GM23338 (cell line): ENCODE measurements at regions not wholly inside any gene's neighbourhood (a gene's known extent, or its start where the extent isn't known, plus 50 kb on each side); places are given as distances from the start of the nearest gene placed in this dataset.

ENCODE experiments used
- ATAC-seq: fragments of 200-7000 bp; cut with Tn5 transposase; 3 replicates; pipeline ENCODE4 v1.9.1; 2020
- DNase-seq: peaks from one replicate; pipeline ENCODE4 v3.0.0-alpha.2; 2015; ENCODE audit warnings: low spot score
- H2AFZ ChIP-seq: fragments of 200-600 bp; sonication (generic); 2 replicates; pipeline ENCODE4 v1.8.0; 2016; ENCODE audit warnings: antibody characterized with exemption, mild to moderate bottlenecking, moderate library complexity
- H3F3A ChIP-seq: fragments of 200-600 bp; sonication (generic); replicated peaks from 2 replicates; pipeline ENCODE4 v1.8.0; 2017; ENCODE audit warnings: antibody characterized with exemption, mixed run types, low read depth
- H3K27ac ChIP-seq: fragments of 200-600 bp; sonication (generic); 2 replicates; pipeline ENCODE4 v1.6.1; 2016; ENCODE audit warnings: low read depth
- H3K27me3 ChIP-seq: fragments of 200-600 bp; sonication (generic); 2 replicates; pipeline ENCODE4 v1.8.0; 2016; ENCODE audit warnings: mild to moderate bottlenecking, mixed run types, moderate library complexity; ENCODE audit not compliant: insufficient read depth
- H3K36me3 ChIP-seq: fragments of 200-600 bp; sonication (generic); 2 replicates; pipeline ENCODE4 v1.8.0; 2016; ENCODE audit warnings: mild to moderate bottlenecking; ENCODE audit not compliant: insufficient read depth
- H3K4me1 ChIP-seq: fragments of 200-600 bp; sonication (generic); 2 replicates; pipeline ENCODE4 v1.8.0; 2016; ENCODE audit warnings: mild to moderate bottlenecking, moderate library complexity; ENCODE audit not compliant: insufficient read depth
- H3K4me2 ChIP-seq: fragments of 200-600 bp; sonication (generic); 2 replicates; pipeline ENCODE4 v1.7.1; 2017; ENCODE audit warnings: mixed run types
- H3K4me3 ChIP-seq: fragments of 200-600 bp; sonication (generic); 2 replicates; pipeline ENCODE4 v1.6.1; 2016; ENCODE audit warnings: mixed run types
- H3K79me2 ChIP-seq: fragments of 200-600 bp; sonication (generic); replicated peaks from 2 replicates; pipeline ENCODE4 v1.8.0; 2017; ENCODE audit warnings: mild to moderate bottlenecking; ENCODE audit not compliant: insufficient read depth
- H3K9me2 ChIP-seq: fragments of 200-600 bp; sonication (generic); 2 replicates; pipeline ENCODE4 v1.8.0; 2017; ENCODE audit not compliant: insufficient read depth
- H4K20me1 ChIP-seq: fragments of 200-600 bp; sonication (generic); replicated peaks from 2 replicates; pipeline ENCODE4 v1.8.0; 2017; ENCODE audit warnings: mild to moderate bottlenecking; ENCODE audit not compliant: insufficient read depth
- H3K27ac Mint-ChIP-seq: 2 replicates; pipeline ENCODE4 v1.8.0; 2020; ENCODE audit warnings: inconsistent platforms, mild to moderate bottlenecking, moderate library complexity, mixed read lengths
- H3K27me3 Mint-ChIP-seq: 3 replicates; pipeline ENCODE4 v1.8.0; 2022; ENCODE audit warnings: low read depth, mild to moderate bottlenecking, moderate library complexity, mixed read lengths, inconsistent platforms; ENCODE audit not compliant: insufficient read depth, poor library complexity
- H3K36me3 Mint-ChIP-seq: 3 replicates; pipeline ENCODE4 v1.8.0; 2021; ENCODE audit warnings: low read depth, mild to moderate bottlenecking, inconsistent platforms, moderate library complexity, mixed read lengths
- H3K4me1 Mint-ChIP-seq: 3 replicates; pipeline ENCODE4 v1.8.0; 2020; ENCODE audit warnings: mild to moderate bottlenecking, inconsistent platforms, mixed read lengths
- H3K4me3 Mint-ChIP-seq: 3 replicates; pipeline ENCODE4 v1.8.0; 2021; ENCODE audit warnings: moderate library complexity, mild to moderate bottlenecking, inconsistent platforms, mixed read lengths
- H3K9me3 Mint-ChIP-seq: 3 replicates; pipeline ENCODE4 v1.8.0; 2020; ENCODE audit warnings: moderate library complexity, mild to moderate bottlenecking, inconsistent platforms, mixed read lengths
- CREB1 ChIP-seq: fragments of 250-450 bp; sonication (Bioruptor Pico); IDR thresholded peaks from 2 replicates; pipeline ENCODE4 v1.5.0; 2020; ENCODE audit warnings: low read depth, mild to moderate bottlenecking, moderate library complexity
- CTCF ChIP-seq, 2 experiments: fragments of 200-600 bp in 1 of 2; sonication (generic) in 1 of 2; conservative IDR thresholded peaks; 2 replicates each; pipeline versions ENCODE4 v1.5.1 to v1.6.1; 2016 to 2017; ENCODE audit warnings: antibody characterized with exemption in 2 of 2, low read depth in 2 of 2, mild to moderate bottlenecking in 2 of 2, moderate library complexity in 1 of 2
- EZH2phosphoT487 ChIP-seq: fragments of 200-600 bp; sonication (generic); IDR thresholded peaks from one replicate; pipeline ENCODE4 v1.8.1; 2018; ENCODE audit warnings: antibody characterized with exemption; ENCODE audit not compliant: unreplicated experiment
- JUNB ChIP-seq: IDR thresholded peaks from one replicate; pipeline ENCODE4 v1.6.1; 2016; ENCODE audit warnings: antibody characterized with exemption; ENCODE audit not compliant: unreplicated experiment
- NANOG ChIP-seq: IDR thresholded peaks from 2 replicates; pipeline ENCODE4 v1.6.1; 2016; ENCODE audit warnings: antibody characterized with exemption, borderline replicate concordance
- POLR2AphosphoS5 ChIP-seq: IDR thresholded peaks from 2 replicates; pipeline ENCODE4 v1.6.1; 2016; ENCODE audit warnings: antibody characterized with exemption, low read depth
- REST ChIP-seq: IDR thresholded peaks from one replicate; pipeline ENCODE4 v1.6.1; 2018; ENCODE audit warnings: antibody characterized with exemption; ENCODE audit not compliant: unreplicated experiment
- STAT1 ChIP-seq: IDR thresholded peaks from one replicate; pipeline ENCODE4 v1.6.1; 2016; ENCODE audit warnings: antibody characterized with exemption; ENCODE audit not compliant: unreplicated experiment
- ZNF114 ChIP-seq: fragments of 250-450 bp; sonication (Bioruptor Pico); IDR thresholded peaks from 2 replicates; pipeline ENCODE4 v1.5.0; 2020; ENCODE audit warnings: mild to moderate bottlenecking, moderate library complexity
- ZNF331 ChIP-seq: fragments of 250-450 bp; sonication (Bioruptor Pico); IDR thresholded peaks from 2 replicates; pipeline ENCODE4 v1.5.0; 2020; ENCODE audit warnings: low read depth, mild to moderate bottlenecking, moderate library complexity
- ZNF462 ChIP-seq: fragments of 250-450 bp; sonication (Bioruptor Pico); IDR thresholded peaks from 2 replicates; pipeline ENCODE4 v1.5.0; 2020; ENCODE audit warnings: mild to moderate bottlenecking, moderate library complexity

- no peak for TF ChIP-seq ZNF462
- TF ChIP-seq NANOG: no peak
- TF ChIP-seq CREB1 (CRISPR knock-in tag): no peak
- TF ChIP-seq ZNF331 (CRISPR knock-in tag): no peak
- no peak for TF ChIP-seq STAT1
- no peak for TF ChIP-seq ZNF114 (CRISPR knock-in tag)
- no peak for TF ChIP-seq POLR2AphosphoS5
These were observed 244.5 kb downstream of the DPY19L2 start (continued) for GRCh38 chr12:63423839-63424238.

- Mint-ChIP-seq H3K27ac (no peak overlapping the region), H3K4me3 (no peak overlapping the region), H3K9me3 (peaks cover 29% of the 10 kb centered on the region), H3K27me3 (peaks cover 2% of the 10 kb centered on the region), H3K4me1 (peaks cover 10% of the 10 kb centered on the region; the same call in 2 of the 3 replicates), H3K36me3 (peaks cover 12% of the 10 kb centered on the region)
- Histone ChIP-seq H4K20me1 (no peaks in the 10 kb centered on the region), H3K36me3 (no peaks in the 10 kb centered on the region; the same call in 1 of the 2 replicates), H3K27me3 (no peaks in the 10 kb centered on the region), H3K27ac (no peak overlapping the region), H3K4me3 (no peak overlapping the region), H3K9me2 (no peaks in the 10 kb centered on the region), H3K4me2 (peak overlapping the region; percentile 24), H3K4me1 (peaks cover 18% of the 10 kb centered on the region), H3K79me2 (no peaks in the 10 kb centered on the region), H3F3A (no peaks in the 10 kb centered on the region), H2AFZ (no peak overlapping the region)
- DNase-seq: peak; percentile 97
- TF ChIP-seq NANOG (peak; percentile 42; the same call in 1 of the 2 replicates), EZH2phosphoT487 (no peak), JUNB (no peak), CTCF (conservative IDR thresholded peaks at IDR 0.05; ENCODE audit: low read depth in 2 of 2) (peak; percentile 91 to 92), POLR2AphosphoS5 (no peak), REST (no peak)
- peak; percentile 99 for ATAC-seq
These were observed 248.1 kb downstream of the DPY19L2 start for GRCh38 chr12:63420206-63420644.
